IPS-18a (cell line): ENCODE measurements at regions not wholly inside any gene's neighbourhood (a gene's known extent, or its start where the extent isn't known, plus 50 kb on each side); places are given as distances from the start of the nearest gene placed in this dataset.
A peak's percentile ranks its signal among the peaks of the same experiment; 100 is the strongest.

ENCODE experiments used
- H3K27ac ChIP-seq: one replicate; pipeline ENCODE4 v1.5.1; 2013; ENCODE audit warnings: low read length
- H3K27me3 ChIP-seq: one replicate; pipeline ENCODE4 v1.6.1; 2013; ENCODE audit warnings: mild to moderate bottlenecking, low read length; ENCODE audit not compliant: control insufficient read depth, insufficient read depth
- H3K36me3 ChIP-seq: one replicate; pipeline ENCODE4 v1.6.1; 2013; ENCODE audit warnings: low read depth, low read length; ENCODE audit not compliant: control insufficient read depth
- H3K4me1 ChIP-seq: one replicate; pipeline ENCODE4 v1.6.1; 2013; ENCODE audit warnings: low read depth, low read length; ENCODE audit not compliant: control insufficient read depth
- H3K4me3 ChIP-seq: one replicate; pipeline ENCODE4 v1.5.1; 2013; ENCODE audit warnings: low read length
- H3K9ac ChIP-seq: one replicate; pipeline ENCODE4 v1.6.1; 2013; ENCODE audit warnings: mild to moderate bottlenecking, low read length, moderate library complexity
- H3K9me3 ChIP-seq: one replicate; pipeline ENCODE4 v1.6.1; 2013; ENCODE audit warnings: low read depth, low read length; ENCODE audit not compliant: control insufficient read depth

- Histone ChIP-seq H3K4me1 (no peaks in the 10 kb centered on the region), H3K4me3 (no peak overlapping the region), H3K27ac (no peak overlapping the region), H3K9ac (no peak overlapping the region), H3K9me3 (no peaks in the 10 kb centered on the region), H3K36me3 (no peaks in the 10 kb centered on the region), H3K27me3 (no peaks in the 10 kb centered on the region)
Measured at GRCh38 chr4:143083756-143084472, 100.8 kb upstream of the USP38 start.

- Histone ChIP-seq H3K4me3 (no peak overlapping the region), H3K27me3 (no peaks in the 10 kb centered on the region), H3K9ac (no peak overlapping the region), H3K9me3 (no peaks in the 10 kb centered on the region), H3K4me1 (no peaks in the 10 kb centered on the region), H3K36me3 (no peaks in the 10 kb centered on the region), H3K27ac (no peak overlapping the region)
Measured at GRCh38 chr4:143084566-143084965, 100.2 kb upstream of the USP38 start.

- Histone ChIP-seq H3K9ac (no peak overlapping the region), H3K27me3 (no peaks in the 10 kb centered on the region), H3K4me3 (no peak overlapping the region), H3K27ac (no peak overlapping the region), H3K9me3 (no peaks in the 10 kb centered on the region), H3K4me1 (no peaks in the 10 kb centered on the region), H3K36me3 (no peaks in the 10 kb centered on the region)
Measured at GRCh38 chr4:143085224-143085623, 99.5 kb upstream of the USP38 start.

- Histone ChIP-seq H3K27me3 (no peaks in the 10 kb centered on the region), H3K36me3 (no peaks in the 10 kb centered on the region), H3K4me1 (no peaks in the 10 kb centered on the region), H3K9me3 (no peaks in the 10 kb centered on the region), H3K4me3 (no peak overlapping the region), H3K27ac (no peak overlapping the region), H3K9ac (no peak overlapping the region)
Measured at GRCh38 chr4:143085659-143086058, 99.1 kb upstream of the USP38 start.

- H3K9me3 ChIP-seq = no peaks in the 10 kb centered on the region
- no peak overlapping the region for H3K27ac ChIP-seq
- no peak overlapping the region for H3K4me3 ChIP-seq
- H3K4me1 ChIP-seq = peaks cover 8% of the 10 kb centered on the region
- H3K27me3 ChIP-seq = no peaks in the 10 kb centered on the region
- no peak overlapping the region for H3K9ac ChIP-seq
- no peaks in the 10 kb centered on the region for H3K36me3 ChIP-seq
Measured at GRCh38 chr4:143089291-143089690, 95.4 kb upstream of the USP38 start.

- Histone ChIP-seq H3K27me3 (no peaks in the 10 kb centered on the region), H3K4me3 (no peak overlapping the region), H3K9ac (no peak overlapping the region), H3K36me3 (no peaks in the 10 kb centered on the region), H3K4me1 (peaks cover 8% of the 10 kb centered on the region), H3K9me3 (peaks cover 2% of the 10 kb centered on the region), H3K27ac (no peak overlapping the region)
Measured at GRCh38 chr4:143089847-143090246, 94.9 kb upstream of the USP38 start.

- Histone ChIP-seq H3K27ac (no peak overlapping the region), H3K27me3 (no peaks in the 10 kb centered on the region), H3K9ac (no peak overlapping the region), H3K4me1 (peaks cover 8% of the 10 kb centered on the region), H3K4me3 (peak overlapping the region; percentile 27), H3K9me3 (peaks cover 2% of the 10 kb centered on the region), H3K36me3 (no peaks in the 10 kb centered on the region)
Measured at GRCh38 chr4:143091862-143092261, 92.9 kb upstream of the USP38 start.

- Histone ChIP-seq H3K9ac (no peak overlapping the region), H3K36me3 (no peaks in the 10 kb centered on the region), H3K9me3 (peaks cover 2% of the 10 kb centered on the region), H3K27ac (no peak overlapping the region), H3K27me3 (no peaks in the 10 kb centered on the region), H3K4me3 (no peak overlapping the region), H3K4me1 (peaks cover 8% of the 10 kb centered on the region)
Measured at GRCh38 chr4:143095447-143095846, 89.3 kb upstream of the USP38 start.

GRCh38 chr4:143097751-143098150, 87.0 kb upstream of the USP38 start:
- H3K4me3 ChIP-seq = no peak overlapping the region
- H3K9me3 ChIP-seq = peaks cover 2% of the 10 kb centered on the region
- H3K27ac ChIP-seq = no peak overlapping the region

GRCh38 chr4:143099693-143100092, 85.0 kb upstream of the USP38 start:
- H3K27ac ChIP-seq = no peak overlapping the region
- no peaks in the 10 kb centered on the region for H3K4me1 ChIP-seq
- peaks cover 2% of the 10 kb centered on the region for H3K9me3 ChIP-seq
- H3K4me3 ChIP-seq = no peak overlapping the region
- no peak overlapping the region for H3K9ac ChIP-seq
- H3K36me3 ChIP-seq = no peaks in the 10 kb centered on the region
- H3K27me3 ChIP-seq = no peaks in the 10 kb centered on the region

More at GRCh38 chr4:143097751-143098150, 87.0 kb upstream of the USP38 start:
- Histone ChIP-seq H3K4me1 (no peaks in the 10 kb centered on the region), H3K36me3 (no peaks in the 10 kb centered on the region), H3K27me3 (no peaks in the 10 kb centered on the region), H3K9ac (no peak overlapping the region)

- Histone ChIP-seq H3K9ac (no peak overlapping the region), H3K9me3 (no peaks in the 10 kb centered on the region), H3K36me3 (no peaks in the 10 kb centered on the region), H3K4me3 (no peak overlapping the region), H3K27ac (no peak overlapping the region), H3K27me3 (no peaks in the 10 kb centered on the region), H3K4me1 (no peaks in the 10 kb centered on the region)
Measured at GRCh38 chr4:143109376-143109775, 75.3 kb upstream of the USP38 start.

- Histone ChIP-seq H3K36me3 (no peaks in the 10 kb centered on the region), H3K4me1 (no peaks in the 10 kb centered on the region), H3K27me3 (no peaks in the 10 kb centered on the region), H3K4me3 (no peak overlapping the region), H3K9me3 (no peaks in the 10 kb centered on the region), H3K9ac (no peak overlapping the region), H3K27ac (no peak overlapping the region)
Measured at GRCh38 chr4:143118663-143119062, 66.1 kb upstream of the USP38 start.
